GM21786 (cell line): ENCODE measurements at regions not wholly inside any gene's neighbourhood (a gene's known extent, or its start where the extent isn't known, plus 50 kb on each side); places are given as distances from the start of the nearest gene placed in this dataset.
"Not testable (repeated sequence)": the region's sequence is repeated elsewhere in the genome, so short reads cannot be mapped to it uniquely, and the experiment has no call there.

Experiments used
- ATAC-seq: cut with Tn5 transposase; IDR thresholded peaks from one replicate; pipeline ENCODE4 v1.9.1; 2021; ENCODE audit not compliant: unreplicated experiment

DNA sequence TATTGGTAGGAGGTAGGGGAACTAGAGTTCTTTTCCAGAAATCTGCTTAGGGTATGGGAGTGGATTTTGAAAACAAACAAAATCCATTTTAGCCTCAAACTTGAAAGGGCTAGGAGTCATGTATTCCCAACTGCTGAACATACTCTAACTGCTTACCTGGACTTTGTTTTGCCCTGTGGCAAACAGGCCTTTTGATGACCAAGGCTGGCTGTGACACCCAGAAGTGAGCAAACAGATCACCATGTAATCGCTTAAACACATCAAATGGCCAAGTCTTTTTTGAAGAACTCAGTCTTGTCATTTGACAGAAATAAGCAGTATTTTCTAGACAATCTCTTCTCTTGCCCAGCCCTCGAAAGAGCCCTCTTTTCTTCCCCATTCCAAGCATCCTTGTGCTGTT is 203.4 kb downstream of the KIT start:
- ATAC-seq: no peak

- no peak for ATAC-seq
Measured at GRCh38 chr4:54855191-54855854, 197.6 kb downstream of the KIT start.

DNA sequence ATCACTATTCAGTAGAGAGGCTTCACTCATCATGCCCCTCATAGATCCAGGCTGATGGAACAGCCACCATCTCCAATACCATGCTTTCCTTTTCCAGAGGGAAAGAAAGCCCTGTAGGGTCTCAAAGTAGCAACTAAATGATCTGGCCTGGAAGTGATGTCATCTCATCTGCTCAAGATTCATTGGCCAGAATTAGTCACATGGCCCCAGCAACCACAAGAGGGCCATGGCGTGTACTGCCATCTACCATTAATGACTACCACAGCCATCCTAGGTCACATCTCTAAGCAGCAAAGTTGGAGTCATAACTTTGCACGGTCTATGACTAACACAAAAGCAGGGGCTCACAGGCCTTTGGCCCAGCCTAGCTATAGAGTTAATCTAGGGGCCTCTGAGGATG is 194.8 kb downstream of the KIT start:
- ATAC-seq: no peak

- no peak for ATAC-seq
Measured at GRCh38 chr4:54852054-54852453, 194.3 kb downstream of the KIT start.

GRCh38 chr4:54844911-54845310 is 187.2 kb downstream of the KIT start:
- no peak for ATAC-seq

DNA sequence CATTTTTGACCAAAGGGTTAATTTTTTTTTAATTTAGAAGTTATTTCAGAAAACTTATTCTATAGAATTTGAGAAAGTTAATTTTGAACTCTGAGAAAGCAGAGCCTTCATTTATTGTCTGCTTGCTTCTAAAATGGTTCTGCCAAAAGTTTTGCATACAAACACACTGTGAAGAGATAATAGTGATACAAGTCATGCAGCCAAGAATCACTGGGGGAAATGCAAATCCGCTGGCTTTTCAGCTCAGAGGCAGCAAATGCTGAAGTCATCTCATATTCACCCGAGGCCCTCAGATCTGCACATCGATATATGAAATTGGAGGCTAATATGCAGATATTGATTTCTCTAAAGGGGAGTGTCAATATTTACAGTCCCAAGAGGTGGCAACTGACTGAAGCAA is 186.2 kb downstream of the KIT start:
- no peak for ATAC-seq

DNA sequence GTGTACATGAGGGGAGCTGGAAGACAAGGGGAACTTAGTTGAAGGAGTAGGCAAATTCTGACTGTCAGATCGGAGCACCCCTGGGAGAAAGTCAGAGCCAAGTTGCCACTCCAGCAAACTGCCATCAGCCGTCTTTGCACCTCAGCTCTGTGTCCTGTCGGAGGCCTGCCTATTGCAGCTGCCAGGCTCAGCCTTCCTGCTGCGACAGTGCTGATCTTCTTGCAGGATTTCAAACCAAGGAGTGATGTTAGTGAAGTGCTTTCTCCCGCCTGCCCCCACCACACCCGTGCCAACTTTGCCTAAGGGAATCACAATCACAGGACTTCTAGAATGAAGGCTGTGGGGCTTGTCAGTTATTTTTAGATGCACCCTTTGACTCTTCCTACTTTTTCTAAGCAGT is 185.3 kb downstream of the KIT start:
- no peak for ATAC-seq

GRCh38 chr4:54842656-54843055 is 184.9 kb downstream of the KIT start:
- ATAC-seq: no peak

GRCh38 chr4:54842226-54842625 is 184.5 kb downstream of the KIT start:
- ATAC-seq: no peak

DNA sequence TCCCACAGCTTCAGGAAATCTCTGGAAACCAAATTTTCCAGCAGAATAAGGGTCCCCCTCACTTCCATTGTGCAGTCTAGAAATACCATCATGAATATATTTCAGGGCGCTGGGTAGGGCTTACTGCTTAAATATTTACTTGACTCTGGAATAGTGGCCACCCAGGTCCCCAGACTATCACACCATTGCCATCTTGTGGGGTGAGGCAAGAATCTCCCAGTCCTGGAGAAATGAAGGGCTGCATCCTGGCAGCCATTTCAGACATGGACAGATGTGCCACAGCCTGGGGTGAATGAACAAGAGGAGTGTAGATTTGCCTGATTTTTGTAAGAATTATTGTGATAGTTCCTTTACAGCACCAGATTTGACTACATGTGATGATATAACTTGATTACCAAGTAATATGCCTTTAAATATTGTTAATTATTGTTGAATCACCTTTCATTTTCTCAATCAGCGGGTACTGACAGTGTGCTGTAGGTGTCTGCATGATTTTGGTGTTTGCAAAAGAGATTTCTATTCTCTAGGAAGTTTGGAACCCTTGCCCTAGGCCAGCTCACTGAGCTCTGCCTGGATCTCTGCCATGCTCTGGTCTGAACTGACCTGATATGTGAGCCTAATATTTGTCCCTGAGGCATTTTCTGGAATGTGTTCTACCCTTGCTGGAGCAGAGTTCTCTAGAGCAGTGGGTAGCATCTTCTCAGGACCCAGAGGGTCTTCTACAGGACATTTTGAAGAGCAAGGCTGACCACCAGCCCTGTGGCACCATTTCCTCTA is 183.4 kb downstream of the KIT start:
- no peak for ATAC-seq

- no peak for ATAC-seq
Measured at GRCh38 chr4:54840430-54840829, 182.7 kb downstream of the KIT start.

- ATAC-seq: no peak
Measured at GRCh38 chr4:54838301-54838700, 180.5 kb downstream of the KIT start.

GRCh38 chr4:54837576-54838140 is 179.9 kb downstream of the KIT start:
- no peak for ATAC-seq

DNA sequence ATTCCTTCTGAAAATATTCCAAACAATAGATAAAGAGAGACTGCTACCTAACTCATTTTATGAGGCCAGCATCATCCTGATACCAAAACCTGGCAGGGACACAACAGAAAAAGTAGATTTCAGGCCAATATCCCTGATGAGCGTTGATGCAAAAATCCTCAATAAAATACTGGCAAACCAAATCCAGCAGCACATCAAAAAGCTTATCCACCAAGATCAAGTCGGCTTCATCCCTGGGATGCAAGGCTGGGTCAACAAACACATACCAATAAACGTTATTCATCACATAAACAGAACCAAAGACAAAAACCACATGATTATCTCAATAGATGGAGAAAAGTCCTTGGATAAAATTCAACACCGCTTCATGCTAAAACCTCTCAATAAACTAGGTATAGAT is 170.6 kb downstream of the KIT start:
- not testable (repeated sequence) for ATAC-seq

- no peak for ATAC-seq
Measured at GRCh38 chr4:54823616-54824015, 165.9 kb downstream of the KIT start.

GRCh38 chr4:54819034-54819433 is 161.3 kb downstream of the KIT start:
- ATAC-seq: no peak

GRCh38 chr4:54818481-54818880 is 160.7 kb downstream of the KIT start:
- no peak for ATAC-seq

- ATAC-seq: no peak
Measured at GRCh38 chr4:54813674-54814073, 155.9 kb downstream of the KIT start.

DNA sequence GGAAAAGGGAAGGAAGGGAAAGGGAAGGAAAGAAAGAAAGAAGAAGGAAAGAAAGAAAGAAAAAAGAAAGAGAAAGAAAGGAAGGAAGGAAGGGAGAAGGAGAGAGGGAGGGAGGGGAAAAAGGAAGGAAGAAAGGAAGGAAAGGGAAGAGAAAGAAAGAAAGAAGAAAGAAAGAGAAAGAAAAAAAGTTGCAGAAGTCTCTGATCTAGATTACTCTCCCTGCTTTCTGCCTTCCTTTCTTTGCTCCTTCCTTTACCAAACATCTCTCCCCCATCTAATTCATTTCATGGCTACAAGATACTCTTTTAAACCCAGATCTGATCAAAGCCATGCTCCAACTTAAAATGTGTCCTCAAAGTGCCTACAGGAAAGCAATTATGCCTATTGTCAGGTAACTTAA is 148.6 kb downstream of the KIT start:
- ATAC-seq: no peak

DNA sequence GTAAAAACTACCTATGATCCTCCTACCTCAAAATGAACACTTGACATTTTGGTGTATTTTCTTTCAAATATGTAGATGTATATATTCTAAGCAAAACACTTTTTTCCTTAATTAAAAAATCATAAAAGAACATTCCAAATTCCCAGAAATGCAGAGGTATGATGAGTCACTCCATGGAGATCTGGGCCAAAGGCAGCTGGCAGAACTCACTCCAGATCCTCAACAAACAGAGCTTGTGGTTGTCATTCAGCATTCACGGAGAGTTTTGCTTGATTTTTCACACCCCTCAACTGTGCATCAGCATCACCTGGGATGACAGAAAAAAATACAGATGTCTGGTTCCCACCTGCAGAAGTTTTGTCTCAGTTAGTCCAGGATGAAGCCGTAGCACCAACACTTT is 144.6 kb downstream of the KIT start:
- no peak for ATAC-seq

GRCh38 chr4:54800831-54801530 is 143.2 kb downstream of the KIT start:
- peak; percentile 82 for ATAC-seq

- ATAC-seq: no peak
Measured at GRCh38 chr4:54794579-54794978, 136.8 kb downstream of the KIT start.
